B cell (primary cell): ENCODE measurements at regions not wholly inside any gene's neighbourhood (a gene's known extent, or its start where the extent isn't known, plus 50 kb on each side); places are given as distances from the start of the nearest gene placed in this dataset.

Source experiments
- ATAC-seq: fragments of 200-7000 bp; cut with Tn5 transposase; one replicate; pipeline ENCODE4 v1.10.0; 2021; ENCODE audit warnings: low read depth, mild to moderate bottlenecking, moderate number of reproducible peaks, moderate library complexity
- CTCF ChIA-PET: fragments of 350-600 bp; sonication (Branson Sonifier 250); formaldehyde crosslinking; loops from one replicate; lab custom pipeline; 2021; ENCODE audit warnings: antibody characterized with exemption, inconsistent platforms; lab: Charles Lee
- POLR2A ChIA-PET: fragments of 350-600 bp; sonication (Branson Sonifier 250); formaldehyde crosslinking; loops from one replicate; lab custom pipeline; 2021; ENCODE audit warnings: antibody characterized with exemption; lab: Charles Lee
- DNase-seq: peaks from one replicate; pipeline ENCODE4 v3.0.0; 2013
- H2AFZ ChIP-seq: 2 replicates; pipeline ENCODE4 v1.6.1; 2012; ENCODE audit warnings: mild to moderate bottlenecking, low read depth, low read length; ENCODE audit not compliant: insufficient read depth, poor library complexity, severe bottlenecking
- H3K27ac ChIP-seq, 2 donors: 1 replicate in 1 of 2; 2 replicates in 1 of 2; pipeline ENCODE4 v1.5.1; 2012 to 2013; ENCODE audit warnings: low read length in 2 of 2, mild to moderate bottlenecking in 2 of 2, moderate library complexity in 1 of 2
- H3K27me3 ChIP-seq, 4 experiments: fragments of 200-600 bp in 1 of 4; sonication (generic) in 1 of 4; replicated peaks in 1 of 4; 1 replicate in 2 of 4; 2 replicates in 2 of 4; pipeline versions ENCODE4 v1.6.1 to v1.7.0; 2013 to 2016; ENCODE audit warnings: low read length in 3 of 4, mild to moderate bottlenecking in 2 of 4, mixed read lengths in 1 of 4, moderate library complexity in 1 of 4; ENCODE audit not compliant: insufficient read depth in 4 of 4, control insufficient read depth in 3 of 4; ENCODE audit errors: control extremely low read depth in 1 of 4
- H3K36me3 ChIP-seq, 2 experiments: replicated peaks in 1 of 2; 1 replicate in 1 of 2; 2 replicates in 1 of 2; pipeline versions ENCODE4 v1.6.1 to v1.7.1; 2013; ENCODE audit warnings: low read length in 1 of 2; ENCODE audit not compliant: insufficient read depth in 2 of 2, control insufficient read depth in 1 of 2; ENCODE audit errors: control extremely low read depth in 1 of 2, extremely low read depth in 1 of 2
- H3K4me1 ChIP-seq, 2 donors: fragments of 200-600 bp in 1 of 2; sonication (generic) in 1 of 2; 1 replicate in 1 of 2; 2 replicates in 1 of 2; pipeline versions ENCODE4 v1.5.1 to v1.6.1; 2013 to 2017; ENCODE audit warnings: low read length in 2 of 2; ENCODE audit not compliant: control insufficient read depth in 2 of 2, insufficient read depth in 2 of 2
- H3K4me2 ChIP-seq: replicated peaks from 2 replicates; pipeline ENCODE3; 2012; ENCODE audit warnings: mild to moderate bottlenecking, low read depth, low read length; ENCODE audit not compliant: poor library complexity, severe bottlenecking
- H3K4me3 ChIP-seq, 5 experiments: fragments of 200-600 bp in 1 of 5; sonication (generic) in 1 of 5; 1 replicate in 3 of 5; 2 replicates in 2 of 5; pipeline versions ENCODE4 v1.5.1 to v1.7.0; 2011 to 2016; ENCODE audit warnings: low read length in 4 of 5, mild to moderate bottlenecking in 4 of 5, low read depth in 2 of 5, control low read depth in 1 of 5, moderate library complexity in 1 of 5; ENCODE audit not compliant: insufficient read depth in 1 of 5; ENCODE audit errors: control extremely low read depth in 1 of 5, extremely low read depth in 1 of 5
- H3K79me2 ChIP-seq: fragments of 200-600 bp; sonication (generic); one replicate; pipeline ENCODE4 v1.6.0; 2016; ENCODE audit warnings: low read length; ENCODE audit not compliant: control insufficient read depth, insufficient read depth
- H3K9ac ChIP-seq: fragments of 200-600 bp; sonication (generic); 2 replicates; pipeline ENCODE4 v1.6.1; 2017; ENCODE audit warnings: mild to moderate bottlenecking, low read length, moderate library complexity
- H3K9me3 ChIP-seq, 3 donors: one replicate each; pipeline versions ENCODE4 v1.6.1 to v1.7.1; 2013; ENCODE audit warnings: low read length in 2 of 3; ENCODE audit not compliant: control insufficient read depth in 2 of 3, insufficient read depth in 1 of 3; ENCODE audit errors: control extremely low read depth in 1 of 3
- H4K20me1 ChIP-seq: 2 replicates; pipeline ENCODE4 v1.6.0; 2012; ENCODE audit warnings: mild to moderate bottlenecking, low read length; ENCODE audit not compliant: insufficient read depth, control insufficient read depth, poor library complexity, severe bottlenecking
- H3K27ac Mint-ChIP-seq: one replicate; pipeline ENCODE4 v1.8.0; 2021; ENCODE audit warnings: mixed read lengths
- H3K27me3 Mint-ChIP-seq: one replicate; pipeline ENCODE4 v1.8.0; 2021; ENCODE audit warnings: mixed read lengths
- H3K4me1 Mint-ChIP-seq: one replicate; pipeline ENCODE4 v1.8.0; 2021; ENCODE audit warnings: mixed read lengths
- H3K4me3 Mint-ChIP-seq: one replicate; pipeline ENCODE4 v1.8.0; 2021; ENCODE audit warnings: mixed read lengths
- H3K9me3 Mint-ChIP-seq: one replicate; pipeline ENCODE4 v1.8.0; 2022; ENCODE audit warnings: mixed read lengths; ENCODE audit not compliant: insufficient read depth
- CTCF ChIP-seq: fragments of 200-600 bp; IDR thresholded peaks from one replicate; pipeline ENCODE4 v1.8.0; 2022; ENCODE audit warnings: antibody characterized with exemption, mild to moderate bottlenecking
- EZH2 ChIP-seq: IDR thresholded peaks from 2 replicates; pipeline ENCODE4 v1.6.1; 2012; ENCODE audit warnings: borderline replicate concordance, low read depth, mild to moderate bottlenecking, moderate library complexity, low read length; ENCODE audit not compliant: insufficient read depth, poor library complexity, severe bottlenecking
- WGBS: methylation state at CpG from one replicate; pipeline ENCODE4 v1.1.5; 2013; ENCODE audit warnings: missing lambda C conversion rate; ENCODE audit not compliant: insufficient coverage; 5-methylcytosine and 5-hydroxymethylcytosine counted together
- intact Hi-C: fragments of 100-400 bp; cut with micrococcal nuclease; formaldehyde crosslinking; loops from one replicate; pipeline ENCODE4 v1.10.0; 2022

- ChIA-PET CTCF (no interaction called here), POLR2A (no interaction called here)
- H3K9me3 ChIP-seq: peaks cover 0 to 8% (median 0%) of the 10 kb centered on the region in 3 donors
- no peak overlapping the region for H3K9ac ChIP-seq
- H3K4me2 ChIP-seq: no peak overlapping the region
- DNase-seq: no peak
- H3K4me1 ChIP-seq: no peaks in the 10 kb centered on the region
- H3K79me2 ChIP-seq: no peaks in the 10 kb centered on the region
- no peaks in the 10 kb centered on the region for H3K4me1 Mint-ChIP-seq
- no peak overlapping the region for H3K4me3 ChIP-seq
- no peak for TF ChIP-seq CTCF
- no peak for TF ChIP-seq EZH2
- no peak overlapping the region for H3K27ac Mint-ChIP-seq
- no peak overlapping the region for H3K4me3 Mint-ChIP-seq
- intact Hi-C loops: no loop called here
- 100% methylated on average over 1 of the region's 1 CpG for WGBS
- H3K27ac ChIP-seq: no peak overlapping the region
- no peaks in the 10 kb centered on the region for H3K27me3 ChIP-seq
- H3K9me3 Mint-ChIP-seq: no peaks in the 10 kb centered on the region
- ATAC-seq: no peak
- no peak overlapping the region for H2AFZ ChIP-seq
- no peaks in the 10 kb centered on the region for H3K36me3 ChIP-seq
- H4K20me1 ChIP-seq: no peaks in the 10 kb centered on the region
- no peaks in the 10 kb centered on the region for H3K27me3 Mint-ChIP-seq
Measured at GRCh38 chr10:128322950-128323349, 196.7 kb upstream of the MKI67 start.

GRCh38 chr10:128324058-128324827 is 198.0 kb upstream of the MKI67 start:
- WGBS: 64% methylated on average over 7 of the region's 14 CpGs
- intact Hi-C loops: no loop called here
- H3K9me3 ChIP-seq: peaks cover 0 to 8% (median 0%) of the 10 kb centered on the region in 3 donors
- TF ChIP-seq CTCF (no peak), EZH2 (no peak)
- H2AFZ ChIP-seq: no peak overlapping the region
- Mint-ChIP-seq H3K27me3 (peaks cover 5% of the 10 kb centered on the region), H3K4me1 (no peaks in the 10 kb centered on the region), H3K4me3 (no peak overlapping the region), H3K27ac (no peak overlapping the region), H3K9me3 (no peaks in the 10 kb centered on the region)
- H3K27ac ChIP-seq: no peak overlapping the region
- H4K20me1 ChIP-seq: no peaks in the 10 kb centered on the region
- H3K27me3 ChIP-seq: no peaks in the 10 kb centered on the region
- no peak overlapping the region for H3K4me2 ChIP-seq
- no peak overlapping the region for H3K9ac ChIP-seq
- ChIA-PET POLR2A (no interaction called here), CTCF (interaction anchor here (1.2 kb wide), 1 partner anchor 22 kb away, joined by 3 read pairs; no protein-coding TSS in a partner anchor)
- H3K36me3 ChIP-seq: no peaks in the 10 kb centered on the region
- no peak overlapping the region for H3K4me3 ChIP-seq
- no peak for ATAC-seq
- no peaks in the 10 kb centered on the region for H3K4me1 ChIP-seq
- no peak for DNase-seq
- no peaks in the 10 kb centered on the region for H3K79me2 ChIP-seq
